ENCODE measurements at regions not wholly inside any gene's neighbourhood (a gene's known extent, or its start where the extent isn't known, plus 50 kb on each side); places are given as distances from the start of the nearest gene placed in this dataset.
"Not testable (repeated sequence)": the region's sequence is repeated elsewhere in the genome, so short reads cannot be mapped to it uniquely, and the experiment has no call there.

- Histone ChIP-seq H3K4me3 (ENCODE audit: low read depth in 2 of 2, low read length in 2 of 2) (no peak overlapping the region), H3K4me1 (ENCODE audit: control insufficient read depth, insufficient read depth, low read length) (no peaks in the 10 kb centered on the region), H3K36me3 (ENCODE audit: control insufficient read depth, insufficient read depth, low read length) (no peaks in the 10 kb centered on the region), H3K27me3 (ENCODE audit: control insufficient read depth, insufficient read depth, low read length) (no peaks in the 10 kb centered on the region), H3K9me3 (ENCODE audit: control insufficient read depth, insufficient read depth, low read depth, low read length) (no peaks in the 10 kb centered on the region), H3K27ac (ENCODE audit: low read length) (no peak overlapping the region)
- POLR2A ChIA-PET = no interaction called here
- in situ Hi-C loops (cut with HindIII; ENCODE audit: low pct_unique_long_range_greater_than_20kb, low sequenced_read_pairs) = no loop called here
- CTCF ChIA-PET = no interaction called here
- intact Hi-C loops (cut with micrococcal nuclease; ENCODE audit: unreplicated experiment) = no loop called here
- TF ChIP-seq, protein P1, sequence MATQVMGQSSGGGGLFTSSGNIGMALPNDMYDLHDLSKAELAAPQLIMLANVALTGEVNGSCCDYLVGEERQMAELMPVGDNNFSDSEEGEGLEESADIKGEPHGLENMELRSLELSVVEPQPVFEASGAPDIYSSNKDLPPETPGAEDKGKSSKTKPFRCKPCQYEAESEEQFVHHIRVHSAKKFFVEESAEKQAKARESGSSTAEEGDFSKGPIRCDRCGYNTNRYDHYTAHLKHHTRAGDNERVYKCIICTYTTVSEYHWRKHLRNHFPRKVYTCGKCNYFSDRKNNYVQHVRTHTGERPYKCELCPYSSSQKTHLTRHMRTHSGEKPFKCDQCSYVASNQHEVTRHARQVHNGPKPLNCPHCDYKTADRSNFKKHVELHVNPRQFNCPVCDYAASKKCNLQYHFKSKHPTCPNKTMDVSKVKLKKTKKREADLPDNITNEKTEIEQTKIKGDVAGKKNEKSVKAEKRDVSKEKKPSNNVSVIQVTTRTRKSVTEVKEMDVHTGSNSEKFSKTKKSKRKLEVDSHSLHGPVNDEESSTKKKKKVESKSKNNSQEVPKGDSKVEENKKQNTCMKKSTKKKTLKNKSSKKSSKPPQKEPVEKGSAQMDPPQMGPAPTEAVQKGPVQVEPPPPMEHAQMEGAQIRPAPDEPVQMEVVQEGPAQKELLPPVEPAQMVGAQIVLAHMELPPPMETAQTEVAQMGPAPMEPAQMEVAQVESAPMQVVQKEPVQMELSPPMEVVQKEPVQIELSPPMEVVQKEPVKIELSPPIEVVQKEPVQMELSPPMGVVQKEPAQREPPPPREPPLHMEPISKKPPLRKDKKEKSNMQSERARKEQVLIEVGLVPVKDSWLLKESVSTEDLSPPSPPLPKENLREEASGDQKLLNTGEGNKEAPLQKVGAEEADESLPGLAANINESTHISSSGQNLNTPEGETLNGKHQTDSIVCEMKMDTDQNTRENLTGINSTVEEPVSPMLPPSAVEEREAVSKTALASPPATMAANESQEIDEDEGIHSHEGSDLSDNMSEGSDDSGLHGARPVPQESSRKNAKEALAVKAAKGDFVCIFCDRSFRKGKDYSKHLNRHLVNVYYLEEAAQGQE (IDR thresholded peaks at IDR 0.05; ENCODE audit: insufficient read depth in 1 of 2, low read depth in 2 of 2, low read length in 1 of 2) = no peak
- TF ChIP-seq SIN3A (IDR thresholded peaks at IDR 0.05; ENCODE audit: borderline replicate concordance, insufficient read depth, low read depth, low read length) (no peak), TCF7L2 (IDR thresholded peaks at IDR 0.05; ENCODE audit: low read depth, low read length) (no peak), CTCF (IDR thresholded peaks at IDR 0.05) (no peak), POLR2AphosphoS5 (IDR thresholded peaks at IDR 0.05; ENCODE audit: low read depth, low read length) (no peak)
- DNase-seq (ENCODE audit: low read depth, low spot score) = no peak
- BruUV-seq (replicated peaks) = no TSS peak
- ATAC-seq = no peak
These were observed 540.8 kb upstream of the SGO1 start for GRCh38 chr3:20726786-20727185.

- ATAC-seq = no peak
- Histone ChIP-seq H3K9me3 (ENCODE audit: control insufficient read depth, insufficient read depth, low read depth, low read length) (no peaks in the 10 kb centered on the region), H3K4me3 (ENCODE audit: low read depth in 2 of 2, low read length in 2 of 2) (no peak overlapping the region), H3K27ac (ENCODE audit: low read length) (no peak overlapping the region), H3K27me3 (ENCODE audit: control insufficient read depth, insufficient read depth, low read length) (no peaks in the 10 kb centered on the region), H3K36me3 (ENCODE audit: control insufficient read depth, insufficient read depth, low read length) (no peaks in the 10 kb centered on the region), H3K4me1 (ENCODE audit: control insufficient read depth, insufficient read depth, low read length) (no peaks in the 10 kb centered on the region)
- TF ChIP-seq POLR2AphosphoS5 (IDR thresholded peaks at IDR 0.05; ENCODE audit: low read depth, low read length) (no peak), TCF7L2 (IDR thresholded peaks at IDR 0.05; ENCODE audit: low read depth, low read length) (no peak), CTCF (IDR thresholded peaks at IDR 0.05) (no peak), SIN3A (IDR thresholded peaks at IDR 0.05; ENCODE audit: borderline replicate concordance, insufficient read depth, low read depth, low read length) (no peak)
- TF ChIP-seq, protein P1 (IDR thresholded peaks at IDR 0.05; ENCODE audit: insufficient read depth in 1 of 2, low read depth in 2 of 2, low read length in 1 of 2) = no peak
- in situ Hi-C loops (cut with HindIII; ENCODE audit: low pct_unique_long_range_greater_than_20kb, low sequenced_read_pairs) = no loop called here
- ChIA-PET POLR2A (no interaction called here), CTCF (no interaction called here)
- no peak for DNase-seq (ENCODE audit: low read depth, low spot score)
- BruUV-seq (replicated peaks) = no TSS peak
- intact Hi-C loops (cut with micrococcal nuclease; ENCODE audit: unreplicated experiment) = no loop called here
These were observed 538.2 kb upstream of the SGO1 start for GRCh38 chr3:20724241-20724640.

- BruUV-seq (replicated peaks); CTCF ChIA-PET; H3K27ac ChIP-seq (ENCODE audit: low read length); H3K4me1 ChIP-seq (ENCODE audit: control insufficient read depth, insufficient read depth, low read length); in situ Hi-C loops (cut with HindIII; ENCODE audit: low pct_unique_long_range_greater_than_20kb, low sequenced_read_pairs); ATAC-seq; H3K4me3 ChIP-seq (ENCODE audit: low read depth in 2 of 2, low read length in 2 of 2); H3K27me3 ChIP-seq (ENCODE audit: control insufficient read depth, insufficient read depth, low read length); H3K36me3 ChIP-seq (ENCODE audit: control insufficient read depth, insufficient read depth, low read length); H3K9me3 ChIP-seq (ENCODE audit: control insufficient read depth, insufficient read depth, low read depth, low read length); intact Hi-C loops (cut with micrococcal nuclease; ENCODE audit: unreplicated experiment); DNase-seq (ENCODE audit: low read depth, low spot score); POLR2A ChIA-PET: not testable (repeated sequence)
These were observed 530.4 kb upstream of the SGO1 start for GRCh38 chr3:20716425-20716824.

Data from Panc1 (cell line).